HG02840 (cell line): ENCODE measurements at regions not wholly inside any gene's neighbourhood (a gene's known extent, or its start where the extent isn't known, plus 50 kb on each side); places are given as distances from the start of the nearest gene placed in this dataset.
"Not testable (repeated sequence)": the region's sequence is repeated elsewhere in the genome, so short reads cannot be mapped to it uniquely, and the experiment has no call there.

ENCODE experiments used
- ATAC-seq: cut with Tn5 transposase; IDR thresholded peaks from one replicate; pipeline ENCODE4 v1.9.1; 2021; ENCODE audit warnings: mild to moderate bottlenecking, moderate library complexity, moderate number of reproducible peaks; ENCODE audit not compliant: unreplicated experiment, low FRiP score

- no peak for ATAC-seq
These were observed 201.9 kb downstream of the FGF9 start for GRCh38 chr13:21872795-21873194.

GRCh38 chr13:21875116-21875515 is 204.2 kb downstream of the FGF9 start:
- ATAC-seq = no peak

GRCh38 chr13:21879263-21879914 is 208.5 kb downstream of the FGF9 start:
- no peak for ATAC-seq

- ATAC-seq = no peak
These were observed 211.9 kb downstream of the FGF9 start for GRCh38 chr13:21882766-21883165.

GRCh38 chr13:21883713-21884112 is 212.8 kb downstream of the FGF9 start:
- ATAC-seq = no peak

GRCh38 chr13:21884299-21884909 is 213.5 kb downstream of the FGF9 start:
- no peak for ATAC-seq

- no peak for ATAC-seq
These were observed 214.2 kb downstream of the FGF9 start for GRCh38 chr13:21884965-21885567.

GRCh38 chr13:21885714-21886224 is 214.9 kb downstream of the FGF9 start:
- ATAC-seq = no peak

GRCh38 chr13:21889651-21890050 is 218.8 kb downstream of the FGF9 start:
- no peak for ATAC-seq

GRCh38 chr13:21890220-21890619 is 219.3 kb downstream of the FGF9 start:
- ATAC-seq = not testable (repeated sequence)

- ATAC-seq = no peak
These were observed 223.2 kb downstream of the FGF9 start for GRCh38 chr13:21894091-21894490.

GRCh38 chr13:21894703-21895699 is 224.1 kb downstream of the FGF9 start:
- no peak for ATAC-seq

- ATAC-seq = no peak
These were observed 224.9 kb downstream of the FGF9 start for GRCh38 chr13:21895779-21896178.

- no peak for ATAC-seq
These were observed 226.3 kb downstream of the FGF9 start for GRCh38 chr13:21897161-21897560.

- ATAC-seq = no peak
These were observed 227.6 kb downstream of the FGF9 start for GRCh38 chr13:21898459-21898858.

- no peak for ATAC-seq
These were observed 228.1 kb downstream of the FGF9 start for GRCh38 chr13:21898945-21899344.

- ATAC-seq = no peak
These were observed 230.5 kb downstream of the FGF9 start for GRCh38 chr13:21901336-21901735.

GRCh38 chr13:21901811-21902708 is 231.2 kb downstream of the FGF9 start:
- no peak for ATAC-seq

- no peak for ATAC-seq
These were observed 231.8 kb downstream of the FGF9 start for GRCh38 chr13:21902709-21903098.

GRCh38 chr13:21905486-21905885 is 234.6 kb downstream of the FGF9 start:
- ATAC-seq = no peak
